B cell (primary cell): ENCODE measurements at regions not wholly inside any gene's neighbourhood (a gene's known extent, or its start where the extent isn't known, plus 50 kb on each side); places are given as distances from the start of the nearest gene placed in this dataset.

Experiments used
- ATAC-seq: fragments of 200-7000 bp; cut with Tn5 transposase; one replicate; pipeline ENCODE4 v1.10.0; 2021; ENCODE audit warnings: low read depth, mild to moderate bottlenecking, moderate number of reproducible peaks, moderate library complexity
- CTCF ChIA-PET: fragments of 350-600 bp; sonication (Branson Sonifier 250); formaldehyde crosslinking; loops from one replicate; lab custom pipeline; 2021; ENCODE audit warnings: antibody characterized with exemption, inconsistent platforms; lab: Charles Lee
- POLR2A ChIA-PET: fragments of 350-600 bp; sonication (Branson Sonifier 250); formaldehyde crosslinking; loops from one replicate; lab custom pipeline; 2021; ENCODE audit warnings: antibody characterized with exemption; lab: Charles Lee
- DNase-seq: peaks from one replicate; pipeline ENCODE4 v3.0.0; 2013
- H2AFZ ChIP-seq: 2 replicates; pipeline ENCODE4 v1.6.1; 2012; ENCODE audit warnings: mild to moderate bottlenecking, low read depth, low read length; ENCODE audit not compliant: insufficient read depth, poor library complexity, severe bottlenecking
- H3K27ac ChIP-seq, 2 donors: 1 replicate in 1 of 2; 2 replicates in 1 of 2; pipeline ENCODE4 v1.5.1; 2012 to 2013; ENCODE audit warnings: low read length in 2 of 2, mild to moderate bottlenecking in 2 of 2, moderate library complexity in 1 of 2
- H3K27me3 ChIP-seq, 4 experiments: fragments of 200-600 bp in 1 of 4; sonication (generic) in 1 of 4; replicated peaks in 1 of 4; 1 replicate in 2 of 4; 2 replicates in 2 of 4; pipeline versions ENCODE4 v1.6.1 to v1.7.0; 2013 to 2016; ENCODE audit warnings: low read length in 3 of 4, mild to moderate bottlenecking in 2 of 4, mixed read lengths in 1 of 4, moderate library complexity in 1 of 4; ENCODE audit not compliant: insufficient read depth in 4 of 4, control insufficient read depth in 3 of 4; ENCODE audit errors: control extremely low read depth in 1 of 4
- H3K36me3 ChIP-seq, 2 experiments: replicated peaks in 1 of 2; 1 replicate in 1 of 2; 2 replicates in 1 of 2; pipeline versions ENCODE4 v1.6.1 to v1.7.1; 2013; ENCODE audit warnings: low read length in 1 of 2; ENCODE audit not compliant: insufficient read depth in 2 of 2, control insufficient read depth in 1 of 2; ENCODE audit errors: control extremely low read depth in 1 of 2, extremely low read depth in 1 of 2
- H3K4me1 ChIP-seq, 2 donors: fragments of 200-600 bp in 1 of 2; sonication (generic) in 1 of 2; 1 replicate in 1 of 2; 2 replicates in 1 of 2; pipeline versions ENCODE4 v1.5.1 to v1.6.1; 2013 to 2017; ENCODE audit warnings: low read length in 2 of 2; ENCODE audit not compliant: control insufficient read depth in 2 of 2, insufficient read depth in 2 of 2
- H3K4me2 ChIP-seq: replicated peaks from 2 replicates; pipeline ENCODE3; 2012; ENCODE audit warnings: mild to moderate bottlenecking, low read depth, low read length; ENCODE audit not compliant: poor library complexity, severe bottlenecking
- H3K4me3 ChIP-seq, 5 experiments: fragments of 200-600 bp in 1 of 5; sonication (generic) in 1 of 5; 1 replicate in 3 of 5; 2 replicates in 2 of 5; pipeline versions ENCODE4 v1.5.1 to v1.7.0; 2011 to 2016; ENCODE audit warnings: low read length in 4 of 5, mild to moderate bottlenecking in 4 of 5, low read depth in 2 of 5, control low read depth in 1 of 5, moderate library complexity in 1 of 5; ENCODE audit not compliant: insufficient read depth in 1 of 5; ENCODE audit errors: control extremely low read depth in 1 of 5, extremely low read depth in 1 of 5
- H3K79me2 ChIP-seq: fragments of 200-600 bp; sonication (generic); one replicate; pipeline ENCODE4 v1.6.0; 2016; ENCODE audit warnings: low read length; ENCODE audit not compliant: control insufficient read depth, insufficient read depth
- H3K9ac ChIP-seq: fragments of 200-600 bp; sonication (generic); 2 replicates; pipeline ENCODE4 v1.6.1; 2017; ENCODE audit warnings: mild to moderate bottlenecking, low read length, moderate library complexity
- H3K9me3 ChIP-seq, 3 donors: one replicate each; pipeline versions ENCODE4 v1.6.1 to v1.7.1; 2013; ENCODE audit warnings: low read length in 2 of 3; ENCODE audit not compliant: control insufficient read depth in 2 of 3, insufficient read depth in 1 of 3; ENCODE audit errors: control extremely low read depth in 1 of 3
- H4K20me1 ChIP-seq: 2 replicates; pipeline ENCODE4 v1.6.0; 2012; ENCODE audit warnings: mild to moderate bottlenecking, low read length; ENCODE audit not compliant: insufficient read depth, control insufficient read depth, poor library complexity, severe bottlenecking
- H3K27ac Mint-ChIP-seq: one replicate; pipeline ENCODE4 v1.8.0; 2021; ENCODE audit warnings: mixed read lengths
- H3K27me3 Mint-ChIP-seq: one replicate; pipeline ENCODE4 v1.8.0; 2021; ENCODE audit warnings: mixed read lengths
- H3K4me1 Mint-ChIP-seq: one replicate; pipeline ENCODE4 v1.8.0; 2021; ENCODE audit warnings: mixed read lengths
- H3K4me3 Mint-ChIP-seq: one replicate; pipeline ENCODE4 v1.8.0; 2021; ENCODE audit warnings: mixed read lengths
- H3K9me3 Mint-ChIP-seq: one replicate; pipeline ENCODE4 v1.8.0; 2022; ENCODE audit warnings: mixed read lengths; ENCODE audit not compliant: insufficient read depth
- EZH2 ChIP-seq: IDR thresholded peaks from 2 replicates; pipeline ENCODE4 v1.6.1; 2012; ENCODE audit warnings: borderline replicate concordance, low read depth, mild to moderate bottlenecking, moderate library complexity, low read length; ENCODE audit not compliant: insufficient read depth, poor library complexity, severe bottlenecking
- WGBS: methylation state at CpG from one replicate; pipeline ENCODE4 v1.1.5; 2013; ENCODE audit warnings: missing lambda C conversion rate; ENCODE audit not compliant: insufficient coverage; 5-methylcytosine and 5-hydroxymethylcytosine counted together
- intact Hi-C: fragments of 100-400 bp; cut with micrococcal nuclease; formaldehyde crosslinking; loops from one replicate; pipeline ENCODE4 v1.10.0; 2022
- TF ChIP-seq, protein P1 (sequence below): fragments of 200-600 bp; IDR thresholded peaks from one replicate; pipeline ENCODE4 v1.8.0; 2022; ENCODE audit warnings: antibody characterized with exemption, mild to moderate bottlenecking

DNA sequence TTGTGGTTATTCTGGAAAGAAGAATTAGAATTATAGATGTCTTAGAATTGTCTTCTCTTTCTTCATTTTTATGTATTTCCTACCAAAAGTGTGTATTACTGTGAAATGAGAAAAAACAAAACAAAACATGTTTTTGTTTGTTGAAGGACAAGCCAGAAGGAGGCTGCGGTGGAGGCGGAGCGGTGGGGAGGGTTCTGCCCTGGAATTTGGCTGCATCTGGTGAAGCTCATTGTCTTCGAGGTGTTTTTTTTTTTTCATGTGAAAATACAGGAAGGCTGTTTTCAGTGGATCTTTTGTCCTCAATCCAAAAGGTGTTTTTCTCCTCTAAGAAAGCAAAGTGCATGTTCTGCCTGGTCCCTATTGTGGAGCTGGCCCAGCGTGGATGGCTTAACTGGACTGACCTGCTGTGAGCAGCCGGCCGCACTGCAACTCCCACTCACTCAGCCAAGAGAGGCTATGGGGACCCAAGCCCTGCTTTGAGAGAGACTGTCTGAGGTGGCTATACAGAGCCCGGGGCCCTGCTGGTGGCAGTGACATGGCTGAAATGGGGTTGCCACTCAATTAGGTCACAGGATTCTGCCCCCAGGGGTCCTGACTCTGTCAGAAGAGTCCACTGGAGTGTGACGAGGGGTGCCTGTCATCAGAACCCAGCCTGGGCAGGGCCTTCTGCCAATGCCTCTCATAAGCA is 184.9 kb upstream of the MKI67 start:
- H3K9me3 Mint-ChIP-seq = no peaks in the 10 kb centered on the region
- no peak overlapping the region for H3K27ac Mint-ChIP-seq
- H3K36me3 ChIP-seq = no peaks in the 10 kb centered on the region
- ATAC-seq (no peak), DNase-seq (no peak)
- CTCF ChIA-PET = no interaction called here
- H3K4me1 Mint-ChIP-seq = no peaks in the 10 kb centered on the region
- no peak for TF ChIP-seq EZH2
- TF ChIP-seq, protein P1, sequence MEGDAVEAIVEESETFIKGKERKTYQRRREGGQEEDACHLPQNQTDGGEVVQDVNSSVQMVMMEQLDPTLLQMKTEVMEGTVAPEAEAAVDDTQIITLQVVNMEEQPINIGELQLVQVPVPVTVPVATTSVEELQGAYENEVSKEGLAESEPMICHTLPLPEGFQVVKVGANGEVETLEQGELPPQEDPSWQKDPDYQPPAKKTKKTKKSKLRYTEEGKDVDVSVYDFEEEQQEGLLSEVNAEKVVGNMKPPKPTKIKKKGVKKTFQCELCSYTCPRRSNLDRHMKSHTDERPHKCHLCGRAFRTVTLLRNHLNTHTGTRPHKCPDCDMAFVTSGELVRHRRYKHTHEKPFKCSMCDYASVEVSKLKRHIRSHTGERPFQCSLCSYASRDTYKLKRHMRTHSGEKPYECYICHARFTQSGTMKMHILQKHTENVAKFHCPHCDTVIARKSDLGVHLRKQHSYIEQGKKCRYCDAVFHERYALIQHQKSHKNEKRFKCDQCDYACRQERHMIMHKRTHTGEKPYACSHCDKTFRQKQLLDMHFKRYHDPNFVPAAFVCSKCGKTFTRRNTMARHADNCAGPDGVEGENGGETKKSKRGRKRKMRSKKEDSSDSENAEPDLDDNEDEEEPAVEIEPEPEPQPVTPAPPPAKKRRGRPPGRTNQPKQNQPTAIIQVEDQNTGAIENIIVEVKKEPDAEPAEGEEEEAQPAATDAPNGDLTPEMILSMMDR = no peak
- H3K27ac ChIP-seq = no peak overlapping the region
- no peak overlapping the region for H2AFZ ChIP-seq
- H3K27me3 Mint-ChIP-seq = no peaks in the 10 kb centered on the region
- no peaks in the 10 kb centered on the region for H4K20me1 ChIP-seq
- POLR2A ChIA-PET = no interaction called here
- no peak overlapping the region for H3K4me3 Mint-ChIP-seq
- H3K9me3 ChIP-seq = peaks cover 0 to 6% (median 0%) of the 10 kb centered on the region in 3 donors
- H3K9ac ChIP-seq = no peak overlapping the region
- no peaks in the 10 kb centered on the region for H3K4me1 ChIP-seq
- WGBS = 85% methylated on average over 9 of the region's 9 CpGs
- no peak overlapping the region for H3K4me2 ChIP-seq
- no peaks in the 10 kb centered on the region for H3K79me2 ChIP-seq
- no peak overlapping the region for H3K4me3 ChIP-seq
- intact Hi-C loops = no loop called here
- H3K27me3 ChIP-seq = no peaks in the 10 kb centered on the region

DNA sequence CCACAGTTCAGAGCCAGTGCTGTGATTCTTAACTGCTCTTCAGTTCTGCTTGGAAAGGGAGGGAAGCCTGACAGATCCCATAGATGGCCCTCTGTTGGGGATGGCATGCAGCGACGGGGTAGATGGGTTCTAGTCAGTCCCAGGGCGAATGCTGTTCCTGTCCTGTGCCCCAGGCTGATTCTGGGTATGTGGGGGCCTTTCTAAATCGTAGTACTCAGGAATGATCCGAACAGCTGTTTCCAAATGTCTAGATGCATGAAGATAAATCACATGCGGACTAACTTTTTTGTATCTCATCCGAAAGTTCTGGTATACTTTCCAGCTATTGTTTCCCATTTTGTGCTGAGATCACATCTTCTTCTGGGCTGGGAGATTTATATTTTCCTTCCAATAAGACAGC is 186.0 kb upstream of the MKI67 start:
- Mint-ChIP-seq H3K27ac (no peak overlapping the region), H3K4me3 (no peak overlapping the region), H3K27me3 (no peaks in the 10 kb centered on the region), H3K9me3 (no peaks in the 10 kb centered on the region), H3K4me1 (no peaks in the 10 kb centered on the region)
- Histone ChIP-seq H3K9me3 (peaks cover 0 to 6% (median 0%) of the 10 kb centered on the region in 3 donors), H3K27me3 (no peaks in the 10 kb centered on the region), H3K27ac (no peak overlapping the region), H3K4me1 (no peaks in the 10 kb centered on the region), H3K4me3 (no peak overlapping the region), H4K20me1 (no peaks in the 10 kb centered on the region), H3K36me3 (no peaks in the 10 kb centered on the region), H3K4me2 (no peak overlapping the region), H3K9ac (no peak overlapping the region), H3K79me2 (no peaks in the 10 kb centered on the region), H2AFZ (no peak overlapping the region)
- intact Hi-C loops = no loop called here
- CTCF ChIA-PET = no interaction called here
- WGBS = 95% methylated on average over 3 of the region's 7 CpGs
- POLR2A ChIA-PET = no interaction called here
- ATAC-seq (no peak), DNase-seq (no peak)
- TF ChIP-seq EZH2 = no peak
- TF ChIP-seq, protein P1 = no peak
